ENCODE measurements at regions not wholly inside any gene's neighbourhood (a gene's known extent, or its start where the extent isn't known, plus 50 kb on each side); places are given as distances from the start of the nearest gene placed in this dataset.

DNA sequence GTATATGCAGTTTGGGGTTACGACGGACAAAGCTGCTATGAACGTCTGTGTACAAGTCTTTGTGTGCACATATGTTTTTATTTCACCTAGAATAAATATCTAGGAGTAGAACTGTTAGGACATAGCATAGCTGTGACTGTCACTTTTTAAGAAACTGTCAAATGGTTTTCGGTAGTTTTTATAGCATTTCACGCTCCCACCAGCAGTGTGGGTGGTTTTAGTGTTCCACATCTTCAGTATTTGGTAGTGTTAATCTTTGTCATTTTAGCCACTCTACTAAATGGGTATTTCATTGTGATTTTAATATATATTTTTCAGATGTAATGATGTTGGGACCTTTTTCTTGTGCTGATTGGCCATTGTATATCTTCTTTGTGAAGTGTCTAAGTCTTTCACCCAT lies 109.1 kb upstream of the BCAT1 start:
- no peak for DNase-seq

DNA sequence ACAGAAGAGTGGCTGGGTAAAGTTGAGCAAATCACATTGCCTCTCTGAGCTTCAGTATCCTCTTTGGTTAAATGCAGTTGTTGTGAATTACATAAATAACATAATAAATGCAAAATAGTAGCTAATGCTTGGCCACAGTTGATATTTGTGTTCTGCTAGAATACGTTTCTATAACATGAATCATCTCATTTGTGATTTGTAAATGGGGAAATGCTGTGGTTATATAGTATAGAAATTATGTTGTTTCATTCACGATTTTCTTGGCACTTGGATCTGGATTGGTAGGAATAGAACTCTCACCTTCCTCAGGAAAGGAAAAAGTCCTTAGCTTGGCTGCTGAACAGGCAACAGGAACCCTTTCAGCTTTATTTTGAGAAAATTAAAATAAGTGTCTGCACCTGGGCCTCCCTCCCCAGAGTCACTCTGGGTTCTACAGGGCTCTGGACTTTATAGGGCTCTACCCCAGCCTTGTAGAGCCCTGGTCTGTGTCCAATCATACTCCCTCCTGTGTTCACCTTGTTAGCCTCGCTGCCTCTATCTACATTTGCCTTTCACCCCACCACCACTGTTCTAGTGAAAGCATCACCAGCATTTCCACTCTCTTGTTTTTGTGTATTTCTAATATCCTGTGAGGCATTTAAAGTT lies 107.7 kb upstream of the BCAT1 start:
- DNase-seq = no peak

DNA sequence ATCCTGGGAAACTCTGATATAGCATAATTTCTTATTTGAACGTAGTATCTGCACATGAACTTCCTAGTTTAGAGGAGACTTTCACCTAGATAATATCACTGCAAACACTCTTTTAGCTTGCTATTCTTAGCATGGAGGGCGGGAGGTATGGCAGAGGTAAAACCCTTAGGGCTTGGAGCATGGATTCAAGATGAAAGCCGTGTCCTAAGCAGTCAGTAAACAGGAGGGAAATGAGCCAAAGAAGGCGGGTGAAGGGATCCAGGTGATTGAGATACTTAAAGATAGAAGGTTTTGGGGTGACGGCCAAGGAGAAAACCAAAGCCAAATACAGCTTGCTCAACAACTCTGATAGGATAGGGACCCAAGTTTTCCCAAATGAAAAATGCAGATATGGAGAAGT lies 107.1 kb upstream of the BCAT1 start:
- no peak for DNase-seq

- no peak for DNase-seq
These were observed 105.9 kb upstream of the BCAT1 start for GRCh38 chr12:25054783-25055144.

DNA sequence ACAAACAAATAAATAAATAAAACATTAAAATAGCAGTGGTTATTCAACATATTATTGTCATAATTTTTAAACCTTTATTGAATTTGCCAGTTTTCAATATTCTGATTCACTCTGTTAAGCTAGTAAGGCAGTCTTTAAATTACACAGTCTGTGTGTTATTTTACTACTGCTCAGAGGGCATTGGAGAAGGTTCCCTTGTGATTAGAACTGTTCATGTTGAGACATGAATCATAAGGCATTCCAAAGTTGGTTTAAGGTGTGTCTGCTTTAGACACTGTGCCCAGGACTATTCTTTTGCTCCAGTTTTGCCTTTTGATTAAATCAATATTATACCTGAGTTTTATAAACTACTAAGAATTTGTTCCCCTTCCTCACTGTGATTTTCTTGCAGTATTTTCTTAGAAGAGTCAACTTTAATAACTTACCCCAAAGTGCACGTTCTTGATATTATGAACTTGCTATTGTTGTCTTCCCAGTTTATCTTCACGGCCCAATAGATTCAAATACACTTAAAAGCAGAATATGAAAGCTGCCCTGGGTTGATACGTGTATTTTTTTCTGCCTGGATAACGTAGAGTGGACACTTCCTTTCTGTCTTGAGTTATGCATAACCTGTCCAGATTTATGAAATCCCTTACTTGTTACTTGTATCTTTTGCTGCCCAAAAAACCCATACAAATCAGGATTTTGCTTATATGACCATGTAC lies 105.3 kb upstream of the BCAT1 start:
- no peak for DNase-seq

DNA sequence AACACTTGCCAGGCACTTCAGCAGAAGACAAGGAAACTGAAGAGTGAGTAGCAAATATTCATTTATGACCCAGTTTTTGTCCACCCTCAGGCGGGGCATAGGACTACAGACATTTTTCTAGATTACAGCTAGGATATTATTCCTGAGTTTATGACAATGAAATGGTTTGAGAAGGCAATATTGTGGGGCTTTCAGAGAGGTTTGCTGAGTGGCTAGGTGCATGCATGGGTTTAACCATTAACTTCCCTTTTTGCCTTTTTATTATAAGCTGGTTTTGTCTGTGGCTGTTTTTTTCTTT lies 104.0 kb upstream of the BCAT1 start:
- DNase-seq = no peak

DNA sequence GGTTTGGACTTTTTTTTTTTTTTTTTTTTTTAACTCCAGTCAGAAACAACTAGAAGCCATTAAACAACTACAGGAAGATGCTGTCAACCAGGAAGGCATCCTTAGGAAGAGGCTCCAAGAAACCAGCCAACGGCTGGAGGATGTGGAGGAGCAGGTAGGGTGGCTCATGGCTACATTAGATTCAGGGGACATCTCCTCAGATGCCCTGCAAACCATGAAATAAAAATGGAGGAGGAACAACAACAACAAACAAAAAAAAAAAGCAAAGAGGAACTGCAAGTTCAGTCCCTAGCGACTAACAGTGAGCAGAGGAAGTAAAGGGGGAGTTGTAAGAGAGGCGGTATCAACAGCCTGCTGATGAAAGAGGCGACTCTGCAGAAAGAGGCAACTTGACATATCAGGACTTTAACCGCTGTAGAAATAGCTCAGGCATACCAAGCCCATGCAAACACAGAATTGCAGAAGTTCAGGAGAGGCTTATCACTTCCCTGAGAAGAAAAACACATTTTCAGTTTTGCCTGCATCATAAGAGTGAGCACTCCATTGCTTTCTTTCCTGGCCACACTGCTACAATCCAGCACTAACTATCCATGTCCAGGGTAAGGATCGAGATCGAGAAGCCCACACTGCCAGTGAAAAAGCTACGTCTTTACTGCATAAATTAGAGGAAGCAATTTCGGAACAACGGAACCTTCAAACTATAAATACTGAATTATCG lies 103.5 kb upstream of the BCAT1 start:
- peak in 16 of 58 donors; percentile 1 to 45 (median 8) for DNase-seq

DNA sequence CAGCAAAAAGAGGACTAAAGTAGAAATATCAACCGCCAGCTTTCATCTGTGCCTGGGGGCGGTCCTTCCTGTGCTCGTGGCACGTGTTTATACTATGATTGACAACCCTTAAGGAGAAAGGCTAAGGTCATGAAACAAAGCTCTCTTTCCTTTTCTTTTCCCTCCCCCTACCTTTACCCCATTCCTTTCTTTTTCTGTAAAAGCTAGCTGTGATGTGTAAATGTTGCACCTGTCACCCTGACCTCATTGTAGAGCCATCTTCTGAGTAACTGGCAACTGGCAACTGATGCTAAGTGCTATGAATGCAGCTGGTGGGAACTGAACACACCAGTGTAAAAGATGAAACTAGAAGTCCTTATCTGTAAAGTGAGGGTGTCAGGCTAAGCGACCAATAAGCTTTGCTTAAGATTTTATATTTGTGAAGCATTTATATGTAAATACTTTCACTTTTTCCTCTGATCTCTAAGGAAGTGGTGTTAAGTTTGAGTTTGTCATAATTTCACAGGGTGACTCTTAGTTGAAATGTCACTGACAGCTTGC lies 102.8 kb upstream of the BCAT1 start:
- DNase-seq = no peak

- DNase-seq = no peak
These were observed 102.3 kb upstream of the BCAT1 start for GRCh38 chr12:25051171-25051570.

- DNase-seq = no peak
These were observed 97.0 kb upstream of the BCAT1 start for GRCh38 chr12:25045869-25046268.

DNA sequence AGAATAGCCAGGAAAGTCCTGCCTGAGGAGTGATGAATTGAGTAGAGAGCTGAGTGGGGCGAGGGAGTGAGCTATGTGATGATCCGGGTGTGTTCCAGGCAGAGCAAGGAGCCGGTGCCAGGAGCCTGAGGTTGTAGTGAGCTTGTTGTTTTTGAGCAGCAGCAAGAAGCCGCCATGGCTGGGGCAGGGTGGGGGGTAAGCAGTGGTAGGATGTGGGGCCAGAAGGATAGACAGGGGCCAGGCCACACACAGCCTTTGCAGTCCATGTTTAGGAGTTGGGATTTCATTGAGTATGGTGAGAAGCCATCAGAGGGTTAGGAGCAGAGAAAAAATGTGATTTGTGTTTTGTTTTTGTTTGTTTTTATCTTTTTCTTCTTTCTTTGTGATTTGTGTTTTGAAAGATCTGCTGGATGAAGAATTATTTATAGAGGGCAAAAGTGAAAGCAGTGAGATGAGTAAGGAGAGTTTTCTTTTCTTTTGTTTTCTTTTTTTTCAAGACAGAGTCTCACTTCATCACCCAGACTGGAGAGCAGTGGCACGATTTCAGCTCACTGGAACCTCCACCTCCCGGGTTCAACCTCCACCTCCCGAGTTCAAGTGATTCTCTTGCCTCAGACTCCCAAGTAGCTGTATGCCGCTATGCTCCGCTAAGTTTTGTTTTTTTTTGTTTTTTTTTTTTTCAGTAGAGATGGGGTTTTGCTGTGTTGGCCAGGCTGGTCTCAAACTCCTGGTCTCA lies 92.3 kb upstream of the BCAT1 start:
- no peak for DNase-seq

- DNase-seq = no peak
These were observed 91.7 kb upstream of the BCAT1 start for GRCh38 chr12:25040593-25040992.

DNA sequence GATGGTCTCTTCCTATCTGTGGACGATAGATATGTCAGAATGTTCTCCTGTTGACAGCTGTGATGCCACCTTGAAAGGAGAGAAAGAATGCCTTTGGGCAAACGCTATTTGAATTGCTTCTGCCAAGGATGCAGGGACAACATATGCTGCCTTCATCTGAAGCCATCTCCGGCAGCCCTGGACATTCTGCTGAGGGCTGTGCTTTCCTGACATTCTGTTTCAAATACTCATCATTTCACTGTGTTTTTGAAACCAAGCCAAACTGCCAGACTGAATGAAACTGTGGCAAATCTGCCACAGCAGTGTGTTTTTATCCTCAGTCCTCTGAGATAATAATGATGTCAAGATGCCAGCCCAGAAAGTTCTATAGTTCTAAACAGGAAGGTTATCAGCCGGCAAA lies 85.8 kb upstream of the BCAT1 start:
- DNase-seq = peak in 2 of 58 donors; percentile 11 to 23

DNA sequence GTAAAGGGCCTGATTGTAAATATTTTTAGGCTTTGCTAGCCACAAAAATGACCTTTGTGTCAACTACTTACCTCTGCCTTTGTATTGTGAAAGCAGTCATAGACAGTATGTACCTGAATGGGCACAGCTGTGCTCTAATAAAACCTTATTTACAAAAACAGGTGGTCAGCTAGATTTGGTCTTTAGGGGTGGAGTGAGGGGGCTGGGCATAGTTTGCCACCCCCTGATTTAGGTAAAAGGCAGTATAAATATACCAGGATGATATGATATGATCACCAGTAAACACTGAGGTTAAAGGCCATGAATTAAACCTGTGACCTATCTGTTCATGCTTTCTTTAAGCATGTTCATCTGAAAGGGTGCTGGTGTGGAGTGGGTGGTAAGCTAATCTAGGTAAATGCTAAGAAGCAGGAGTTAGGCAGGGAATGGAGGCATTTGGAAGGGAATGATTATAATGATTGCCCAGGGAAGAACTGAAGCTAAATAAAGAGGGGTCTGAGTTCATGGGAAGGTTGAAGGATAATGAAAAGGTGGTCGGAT lies 77.1 kb upstream of the BCAT1 start:
- DNase-seq = no peak

- DNase-seq = no peak
These were observed 76.4 kb upstream of the BCAT1 start for GRCh38 chr12:25025260-25025659.

DNA sequence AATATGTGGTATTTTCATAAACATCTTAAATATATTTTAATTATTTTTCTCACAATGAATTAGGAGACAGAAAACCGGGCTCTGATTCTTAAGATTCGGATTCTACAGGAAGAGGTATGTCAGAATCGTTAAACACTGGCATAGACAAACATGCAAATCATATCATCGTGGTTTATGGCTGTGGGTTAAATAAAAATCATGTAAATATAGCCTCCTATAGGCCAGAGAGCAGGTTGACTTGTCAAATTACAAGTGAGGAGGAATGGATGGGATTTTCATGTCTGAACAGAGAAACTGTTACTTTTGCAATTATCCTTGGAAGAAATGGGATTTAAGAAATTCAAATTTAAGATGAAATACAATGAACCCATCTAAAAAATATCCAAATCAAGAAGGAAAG lies 74.9 kb upstream of the BCAT1 start:
- DNase-seq = no peak

DNA sequence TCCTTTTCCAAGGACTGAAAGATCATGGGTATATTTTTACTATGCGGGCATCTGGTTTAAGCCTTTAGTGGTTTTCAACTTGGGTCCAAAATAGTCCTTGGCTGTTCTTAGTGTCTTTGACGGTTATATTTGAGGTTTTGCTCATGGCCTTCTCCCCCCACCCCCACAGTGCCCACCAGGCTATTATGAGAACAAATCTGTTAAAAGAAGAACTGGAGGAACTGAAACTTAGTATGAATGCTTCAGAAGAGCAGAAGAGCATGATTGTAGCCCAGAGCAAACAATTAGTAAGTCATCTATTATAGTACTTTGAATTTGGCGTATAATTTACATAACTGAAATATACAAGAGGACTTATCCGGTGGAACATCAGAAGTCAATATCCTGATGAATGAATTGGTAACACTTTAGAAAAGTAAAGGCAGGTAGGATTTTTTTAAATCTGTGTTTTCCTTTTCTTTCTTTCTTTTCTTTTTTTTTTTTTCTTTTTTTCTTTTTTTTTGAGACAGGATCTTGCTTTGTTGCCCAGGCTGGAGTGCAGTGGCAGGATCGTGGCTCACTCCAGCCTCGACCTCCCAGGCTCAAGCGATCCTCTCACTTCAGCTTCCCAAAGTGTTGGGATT lies 71.8 kb upstream of the BCAT1 start:
- DNase-seq = no peak

GRCh38 chr12:25018146-25018545 lies 69.2 kb upstream of the BCAT1 start:
- DNase-seq = no peak

GRCh38 chr12:25017336-25017735 lies 68.4 kb upstream of the BCAT1 start:
- DNase-seq = no peak

DNA sequence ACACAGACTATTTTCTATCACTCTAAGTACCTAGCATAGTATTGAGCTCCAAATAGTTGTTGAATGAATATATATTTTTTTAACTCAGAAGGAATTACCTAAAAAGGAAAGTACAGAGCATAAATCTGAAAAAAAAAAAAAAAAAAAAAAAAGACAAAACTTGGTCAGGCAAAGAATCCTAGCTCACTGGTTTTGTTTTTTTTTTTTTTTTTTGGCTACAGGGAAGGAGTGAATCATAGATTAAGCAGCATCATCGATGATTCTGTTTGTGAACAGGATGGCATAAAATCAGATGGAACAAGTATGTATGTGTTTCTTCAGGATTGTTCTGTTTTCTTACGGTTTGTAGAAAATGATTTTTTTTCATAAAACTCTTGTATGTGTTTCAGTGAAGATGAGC lies 66.1 kb upstream of the BCAT1 start:
- DNase-seq = no peak

- DNase-seq = no peak
These were observed 64.2 kb upstream of the BCAT1 start for GRCh38 chr12:25013061-25013460.
